ENCODE measurements at regions not wholly inside any gene's neighbourhood (a gene's known extent, or its start where the extent isn't known, plus 50 kb on each side); places are given as distances from the start of the nearest gene placed in this dataset.

GRCh38 chr3:23663661-23664186 lies 142.0 kb upstream of the UBE2E1 start:
- no peak for TF ChIP-seq POLR2A (IDR thresholded peaks at IDR 0.05)
- no peak for TF ChIP-seq POLR2AphosphoS5 (IDR thresholded peaks at IDR 0.05)
